Gastroesophageal sphincter (tissue), 4 donors: ENCODE measurements at regions not wholly inside any gene's neighbourhood (a gene's known extent, or its start where the extent isn't known, plus 50 kb on each side); places are given as distances from the start of the nearest gene placed in this dataset.

ENCODE experiments used
- ATAC-seq: fragments of 150-250 bp; one replicate; pipeline ENCODE4 v1.9.1; 2016; ENCODE audit warnings: mild to moderate bottlenecking, moderate library complexity
- H3K27ac ChIP-seq, 4 donors: fragments of 200-600 bp; sonication (generic) in 3 of 4; 1 replicate in 3 of 4; 2 replicates in 1 of 4; pipeline ENCODE4 v1.5.1; 2016 to 2019
- H3K27me3 ChIP-seq: fragments of 200-600 bp; sonication (generic); one replicate; pipeline ENCODE4 v1.5.1; 2019
- H3K36me3 ChIP-seq, 2 donors: fragments of 200-600 bp; sonication (generic); one replicate each; pipeline ENCODE4 v1.5.1; 2019; ENCODE audit warnings: control low read depth in 1 of 2
- H3K4me1 ChIP-seq, 3 donors: fragments of 200-600 bp; sonication (generic); 1 replicate in 2 of 3; 2 replicates in 1 of 3; pipeline ENCODE4 v1.5.1; 2016 to 2019; ENCODE audit warnings: control low read depth in 2 of 3
- H3K4me3 ChIP-seq, 2 donors: fragments of 200-600 bp; sonication (generic); one replicate each; pipeline ENCODE4 v1.5.1; 2019; ENCODE audit warnings: mild to moderate bottlenecking in 1 of 2, moderate library complexity in 1 of 2
- H3K9me3 ChIP-seq, 3 donors: fragments of 200-600 bp; sonication (generic); one replicate each; pipeline ENCODE4 v1.5.1; 2017 to 2019; ENCODE audit warnings: control low read depth in 2 of 3
- EP300 ChIP-seq: sonication (generic); formaldehyde crosslinking; IDR thresholded peaks from one replicate; pipeline ENCODE4 v1.6.1; 2017; ENCODE audit warnings: antibody characterized with exemption, mild to moderate bottlenecking
- POLR2A ChIP-seq, 2 donors: fragments of 450-650 bp; IDR thresholded peaks; one replicate each; pipeline ENCODE4 v1.6.1; 2017; ENCODE audit warnings: antibody characterized with exemption in 2 of 2, mild to moderate bottlenecking in 2 of 2, moderate library complexity in 1 of 2
- POLR2AphosphoS5 ChIP-seq: sonication (generic); formaldehyde crosslinking; IDR thresholded peaks from one replicate; pipeline ENCODE4 v1.6.1; 2017; ENCODE audit warnings: antibody characterized with exemption
- WGBS, 2 donors: methylation state at CpG; one replicate each; pipeline ENCODE4 v1.1.5; 2018; ENCODE audit warnings: low coverage in 1 of 2; 5-methylcytosine and 5-hydroxymethylcytosine counted together
- TF ChIP-seq, protein P1 (sequence below), 4 experiments: fragments of 200-600 bp in 2 of 4; fragments of 450-650 bp in 2 of 4; sonication (generic) in 1 of 4; IDR thresholded peaks; one replicate each; pipeline ENCODE4 v1.5.1; 2017 to 2019; ENCODE audit warnings: antibody characterized with exemption in 4 of 4, mild to moderate bottlenecking in 2 of 4, moderate library complexity in 2 of 4

GRCh38 chr1:56442290-56442877 is 137.0 kb downstream of the PLPP3 start:
- H3K36me3 ChIP-seq, result no peaks in the 10 kb centered on the region
- H3K4me3 ChIP-seq, result no peak overlapping the region
- H3K27ac ChIP-seq, result no peak overlapping the region
- H3K4me1 ChIP-seq, result peaks cover 4 to 24% (median 10%) of the 10 kb centered on the region in 3 donors
- ATAC-seq, result no peak
- TF ChIP-seq POLR2A (IDR thresholded peaks at IDR 0.05) (no peak), POLR2AphosphoS5 (no peak), EP300 (no peak)
- WGBS, 2 donors, result 83 to 92% methylated on average over 1 of the region's 2 CpGs
- H3K9me3 ChIP-seq, result no peaks in the 10 kb centered on the region
- no peaks in the 10 kb centered on the region for H3K27me3 ChIP-seq

DNA sequence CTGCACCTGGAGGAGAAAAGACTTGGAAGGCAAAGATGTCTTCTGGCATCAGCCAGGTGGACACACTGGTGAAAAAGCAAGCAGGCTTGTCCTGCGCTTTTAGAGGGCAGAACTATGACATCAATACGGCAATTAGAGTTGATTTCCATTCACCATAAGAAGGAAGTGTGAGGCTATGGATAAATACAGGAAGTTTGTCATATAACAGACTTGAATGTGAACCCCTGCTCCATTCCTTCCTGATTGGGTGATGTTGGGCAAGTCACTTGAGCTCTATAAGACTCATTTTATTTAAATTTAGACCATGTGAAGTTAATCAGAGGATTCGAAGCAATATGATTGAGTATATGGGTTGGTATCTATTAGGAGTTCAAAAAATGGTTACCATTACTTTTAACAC is 137.8 kb downstream of the PLPP3 start:
- TF ChIP-seq POLR2AphosphoS5 (no peak), POLR2A (IDR thresholded peaks at IDR 0.05) (no peak), EP300 (no peak)
- TF ChIP-seq, protein P1, sequence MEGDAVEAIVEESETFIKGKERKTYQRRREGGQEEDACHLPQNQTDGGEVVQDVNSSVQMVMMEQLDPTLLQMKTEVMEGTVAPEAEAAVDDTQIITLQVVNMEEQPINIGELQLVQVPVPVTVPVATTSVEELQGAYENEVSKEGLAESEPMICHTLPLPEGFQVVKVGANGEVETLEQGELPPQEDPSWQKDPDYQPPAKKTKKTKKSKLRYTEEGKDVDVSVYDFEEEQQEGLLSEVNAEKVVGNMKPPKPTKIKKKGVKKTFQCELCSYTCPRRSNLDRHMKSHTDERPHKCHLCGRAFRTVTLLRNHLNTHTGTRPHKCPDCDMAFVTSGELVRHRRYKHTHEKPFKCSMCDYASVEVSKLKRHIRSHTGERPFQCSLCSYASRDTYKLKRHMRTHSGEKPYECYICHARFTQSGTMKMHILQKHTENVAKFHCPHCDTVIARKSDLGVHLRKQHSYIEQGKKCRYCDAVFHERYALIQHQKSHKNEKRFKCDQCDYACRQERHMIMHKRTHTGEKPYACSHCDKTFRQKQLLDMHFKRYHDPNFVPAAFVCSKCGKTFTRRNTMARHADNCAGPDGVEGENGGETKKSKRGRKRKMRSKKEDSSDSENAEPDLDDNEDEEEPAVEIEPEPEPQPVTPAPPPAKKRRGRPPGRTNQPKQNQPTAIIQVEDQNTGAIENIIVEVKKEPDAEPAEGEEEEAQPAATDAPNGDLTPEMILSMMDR (IDR thresholded peaks at IDR 0.05), result no peak
- Histone ChIP-seq H3K4me1 (peaks cover 4 to 16% (median 6%) of the 10 kb centered on the region in 3 donors), H3K27me3 (no peaks in the 10 kb centered on the region), H3K36me3 (no peaks in the 10 kb centered on the region), H3K9me3 (no peaks in the 10 kb centered on the region), H3K4me3 (no peak overlapping the region), H3K27ac (no peak overlapping the region)
- no peak for ATAC-seq
- 86 to 93% methylated on average over 3 of the region's 3 CpGs for WGBS, 2 donors

- Histone ChIP-seq H3K27me3 (no peaks in the 10 kb centered on the region), H3K27ac (no peak overlapping the region), H3K36me3 (no peaks in the 10 kb centered on the region), H3K4me1 (peaks cover 0 to 15% (median 0%) of the 10 kb centered on the region in 3 donors), H3K4me3 (no peak overlapping the region), H3K9me3 (no peaks in the 10 kb centered on the region)
- TF ChIP-seq, protein P1 (IDR thresholded peaks at IDR 0.05), result no peak
- TF ChIP-seq POLR2AphosphoS5 (no peak), EP300 (no peak), POLR2A (IDR thresholded peaks at IDR 0.05) (no peak)
- ATAC-seq, result no peak
- 33 to 57% methylated on average over 1 to 3 of the region's 4 CpGs for WGBS, 2 donors
Observed at GRCh38 chr1:56439610-56440264, 139.6 kb downstream of the PLPP3 start.

GRCh38 chr1:56438901-56439551 is 140.3 kb downstream of the PLPP3 start:
- Histone ChIP-seq H3K9me3 (no peaks in the 10 kb centered on the region), H3K4me3 (no peak overlapping the region), H3K27ac (no peak overlapping the region), H3K36me3 (no peaks in the 10 kb centered on the region), H3K4me1 (peaks cover 0 to 15% (median 0%) of the 10 kb centered on the region in 3 donors), H3K27me3 (no peaks in the 10 kb centered on the region)
- 87 to 100% methylated on average over 1 to 3 of the region's 4 CpGs for WGBS, 2 donors
- no peak for TF ChIP-seq POLR2AphosphoS5
- TF ChIP-seq, protein P1 (IDR thresholded peaks at IDR 0.05), result no peak
- ATAC-seq, result no peak

- H3K36me3 ChIP-seq, result no peaks in the 10 kb centered on the region
- 36 to 86% methylated on average over 1 of the region's 1 CpG for WGBS, 2 donors
- no peak overlapping the region for H3K27ac ChIP-seq
- H3K4me1 ChIP-seq, result peaks cover 0 to 15% (median 0%) of the 10 kb centered on the region in 3 donors
- H3K4me3 ChIP-seq, result no peak overlapping the region
- no peak for TF ChIP-seq POLR2A (IDR thresholded peaks at IDR 0.05)
- no peak for TF ChIP-seq EP300
- no peak for TF ChIP-seq POLR2AphosphoS5
- TF ChIP-seq, protein P1 (IDR thresholded peaks at IDR 0.05), result no peak
- no peaks in the 10 kb centered on the region for H3K9me3 ChIP-seq
- H3K27me3 ChIP-seq, result no peaks in the 10 kb centered on the region
- ATAC-seq, result no peak
Observed at GRCh38 chr1:56437959-56438358, 141.4 kb downstream of the PLPP3 start.
